Activated B cell treated with CpG ODN at 0.5 μM for 24 hours (primary cell): ENCODE measurements at regions not wholly inside any gene's neighbourhood (a gene's known extent, or its start where the extent isn't known, plus 50 kb on each side); places are given as distances from the start of the nearest gene placed in this dataset.
"Not testable (repeated sequence)": the region's sequence is repeated elsewhere in the genome, so short reads cannot be mapped to it uniquely, and the experiment has no call there.

ENCODE experiments used
- ATAC-seq: fragments of 200-7000 bp; cut with Tn5 transposase; one replicate; pipeline ENCODE4 v1.10.0; 2021; ENCODE audit warnings: low read depth, mild to moderate bottlenecking, moderate library complexity
- CTCF ChIA-PET: fragments of 350-600 bp; sonication (Branson Sonifier 250); formaldehyde crosslinking; loops from one replicate; lab custom pipeline; 2021; ENCODE audit warnings: antibody characterized with exemption; lab: Charles Lee
- POLR2A ChIA-PET: fragments of 350-600 bp; sonication (Branson Sonifier 250); formaldehyde crosslinking; loops from one replicate; lab custom pipeline; 2021; ENCODE audit warnings: antibody characterized with exemption; lab: Charles Lee
- DNase-seq: peaks from one replicate; pipeline ENCODE4 v3.0.0; 2022
- H3K27ac Mint-ChIP-seq: one replicate; pipeline ENCODE4 v1.8.0; 2020; ENCODE audit warnings: mixed read lengths
- H3K27me3 Mint-ChIP-seq: one replicate; pipeline ENCODE4 v1.8.0; 2021; ENCODE audit warnings: mixed read lengths
- H3K36me3 Mint-ChIP-seq: one replicate; pipeline ENCODE4 v1.8.0; 2021; ENCODE audit warnings: low read depth, mixed read lengths
- H3K4me1 Mint-ChIP-seq: one replicate; pipeline ENCODE4 v1.8.0; 2021; ENCODE audit warnings: mixed read lengths
- H3K4me3 Mint-ChIP-seq: one replicate; pipeline ENCODE4 v1.8.0; 2020; ENCODE audit warnings: mild to moderate bottlenecking, mixed read lengths
- H3K9me3 Mint-ChIP-seq: one replicate; pipeline ENCODE4 v1.8.0; 2020; ENCODE audit warnings: mixed read lengths
- CTCF ChIP-seq: fragments of 200-600 bp; IDR thresholded peaks from one replicate; pipeline ENCODE4 v1.8.0; 2022; ENCODE audit warnings: antibody characterized with exemption, mild to moderate bottlenecking
- intact Hi-C: fragments of 100-400 bp; cut with micrococcal nuclease; formaldehyde crosslinking; loops from one replicate; pipeline ENCODE4 v1.15.1; 2024

DNA sequence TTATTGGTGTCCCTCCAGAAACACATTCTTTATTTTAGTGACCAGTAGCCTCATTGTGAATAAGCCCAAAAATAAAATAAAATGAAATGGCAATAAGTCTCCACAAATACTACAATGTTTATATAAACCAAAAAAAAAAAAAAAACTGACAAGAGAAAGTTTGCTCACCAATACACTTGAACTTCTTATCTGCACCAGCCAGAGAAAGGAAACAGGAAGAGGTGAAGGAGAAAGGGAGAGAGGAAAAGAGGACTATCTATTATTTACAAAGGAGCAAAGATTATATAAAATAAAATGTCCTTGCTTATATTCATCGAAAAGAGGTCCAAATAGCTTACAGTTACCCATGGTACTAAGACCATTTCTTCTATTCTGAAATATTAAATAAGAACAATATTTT lies 176.4 kb upstream of the CCNG1 start:
- no peak for ATAC-seq
- H3K36me3 Mint-ChIP-seq, result no peaks in the 10 kb centered on the region
- ChIA-PET POLR2A (no interaction called here), CTCF (no interaction called here)
- intact Hi-C loops, result no loop called here
- no peak overlapping the region for H3K27ac Mint-ChIP-seq
- no peaks in the 10 kb centered on the region for H3K27me3 Mint-ChIP-seq
- DNase-seq, result no peak
- no peaks in the 10 kb centered on the region for H3K4me1 Mint-ChIP-seq
- no peak overlapping the region for H3K4me3 Mint-ChIP-seq
- no peak for TF ChIP-seq CTCF
- peaks cover 6% of the 10 kb centered on the region for H3K9me3 Mint-ChIP-seq

- no peak overlapping the region for H3K4me3 Mint-ChIP-seq
- H3K27ac Mint-ChIP-seq, result no peak overlapping the region
- H3K4me1 Mint-ChIP-seq, result no peaks in the 10 kb centered on the region
- peaks cover 6% of the 10 kb centered on the region for H3K9me3 Mint-ChIP-seq
- ChIA-PET POLR2A (no interaction called here), CTCF (no interaction called here)
- no peaks in the 10 kb centered on the region for H3K27me3 Mint-ChIP-seq
- no peaks in the 10 kb centered on the region for H3K36me3 Mint-ChIP-seq
- intact Hi-C loops, result no loop called here
- DNase-seq (no peak), ATAC-seq (no peak)
- no peak for TF ChIP-seq CTCF
Observed at GRCh38 chr5:163261647-163262269, 175.6 kb upstream of the CCNG1 start.

- H3K4me3 Mint-ChIP-seq, H3K9me3 Mint-ChIP-seq, DNase-seq, CTCF ChIA-PET, POLR2A ChIA-PET, H3K27me3 Mint-ChIP-seq, H3K36me3 Mint-ChIP-seq, ATAC-seq, intact Hi-C loops, H3K4me1 Mint-ChIP-seq, H3K27ac Mint-ChIP-seq: not testable (repeated sequence)
Observed at GRCh38 chr5:163266249-163266648, 171.1 kb upstream of the CCNG1 start.

DNA sequence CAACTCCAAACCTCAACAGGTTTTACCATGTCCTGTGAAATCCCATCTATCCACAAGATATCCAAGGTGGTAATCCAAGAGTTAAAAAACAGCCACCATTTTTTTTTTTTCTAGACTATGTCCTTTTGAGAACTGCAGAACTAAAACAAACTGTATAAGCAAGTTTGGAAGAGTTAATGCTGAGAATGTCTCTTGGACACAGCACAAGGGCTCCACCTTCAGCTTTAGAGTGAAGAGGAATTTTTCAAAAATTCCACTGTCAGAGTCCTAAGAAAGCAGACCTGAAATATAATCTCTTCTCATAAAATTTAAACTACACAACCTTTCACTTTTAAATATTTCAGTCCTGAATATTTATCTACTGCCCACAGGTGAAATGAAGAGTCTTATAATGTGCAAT lies 167.8 kb upstream of the CCNG1 start:
- no peak for TF ChIP-seq CTCF
- Mint-ChIP-seq H3K27me3 (no peaks in the 10 kb centered on the region), H3K4me1 (no peaks in the 10 kb centered on the region), H3K4me3 (no peak overlapping the region), H3K27ac (no peak overlapping the region), H3K9me3 (peaks cover 5% of the 10 kb centered on the region), H3K36me3 (no peaks in the 10 kb centered on the region)
- DNase-seq (no peak), ATAC-seq (no peak)
- CTCF ChIA-PET, result no interaction called here
- POLR2A ChIA-PET, result no interaction called here
- intact Hi-C loops, result no loop called here

DNA sequence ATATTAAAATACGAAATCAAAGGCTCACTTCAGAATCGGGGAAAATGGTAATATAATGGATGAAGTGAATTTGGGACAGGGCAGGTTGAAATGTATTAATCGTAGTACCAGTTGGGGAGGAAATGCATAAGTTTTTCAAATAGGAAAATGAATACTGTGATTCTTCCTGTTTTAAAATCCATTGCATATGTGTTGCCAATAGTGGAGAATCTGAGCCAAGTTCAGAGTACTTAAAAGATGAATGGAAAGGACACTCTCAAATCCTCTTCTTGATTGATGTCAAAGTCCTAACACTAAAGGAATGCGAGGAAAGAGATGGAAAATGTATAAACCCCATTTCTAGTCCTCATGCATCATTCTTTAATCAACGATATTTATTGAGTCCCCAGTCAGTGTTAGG lies 160.9 kb upstream of the CCNG1 start:
- ATAC-seq (no peak), DNase-seq (no peak)
- Mint-ChIP-seq H3K27ac (no peak overlapping the region), H3K4me1 (no peaks in the 10 kb centered on the region), H3K36me3 (no peaks in the 10 kb centered on the region), H3K4me3 (no peak overlapping the region), H3K9me3 (peaks cover 5% of the 10 kb centered on the region), H3K27me3 (no peaks in the 10 kb centered on the region)
- intact Hi-C loops, result no loop called here
- no peak for TF ChIP-seq CTCF
- ChIA-PET POLR2A (no interaction called here), CTCF (no interaction called here)

DNA sequence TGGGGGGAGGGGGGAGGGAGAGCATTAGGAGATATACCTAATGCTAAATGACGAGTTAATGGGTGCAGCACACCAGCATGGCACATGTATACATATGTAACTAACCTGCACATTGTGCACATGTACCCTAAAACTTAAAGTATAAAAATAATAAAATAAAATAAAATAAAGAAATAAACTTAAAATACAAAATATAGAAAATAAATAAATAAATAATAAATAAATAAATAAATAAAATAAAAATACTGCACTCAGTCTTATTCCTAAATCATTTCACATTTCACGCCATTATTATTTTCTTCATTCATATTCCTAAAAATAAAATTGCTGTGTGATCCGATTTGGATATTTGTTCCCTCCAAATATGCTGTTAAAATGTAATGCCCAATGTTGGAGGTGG lies 156.5 kb upstream of the CCNG1 start:
- H3K27ac Mint-ChIP-seq, H3K4me1 Mint-ChIP-seq, H3K4me3 Mint-ChIP-seq, CTCF ChIA-PET, DNase-seq, POLR2A ChIA-PET, H3K9me3 Mint-ChIP-seq, H3K27me3 Mint-ChIP-seq, H3K36me3 Mint-ChIP-seq, intact Hi-C loops, ATAC-seq: not testable (repeated sequence)
